ENCODE measurements at regions not wholly inside any gene's neighbourhood (a gene's known extent, or its start where the extent isn't known, plus 50 kb on each side); places are given as distances from the start of the nearest gene placed in this dataset.
"Not testable (repeated sequence)": the region's sequence is repeated elsewhere in the genome, so short reads cannot be mapped to it uniquely, and the experiment has no call there.

- H3K4me2 ChIP-seq: no peak overlapping the region
These were observed 179.7 kb upstream of the FBXL17 start for GRCh38 chr5:108561416-108562204.

GRCh38 chr5:108560581-108560980 lies 178.7 kb upstream of the FBXL17 start:
- peak; percentile 20 for DNase-seq (ENCODE audit: low spot score)
- Histone ChIP-seq H4K20me1 (ENCODE audit: insufficient read depth, poor library complexity, severe bottlenecking) (no peaks in the 10 kb centered on the region), H3K4me3 (no peak overlapping the region), H3K27ac (peak overlapping the region; percentile 87), H3K79me2 (no peaks in the 10 kb centered on the region), H3K9me2 (replicated peaks; ENCODE audit: insufficient read depth) (no peaks in the 10 kb centered on the region), H3K4me1 (ENCODE audit: insufficient read depth) (peaks cover 3% of the 10 kb centered on the region), H3K4me2 (no peak overlapping the region), H3K27me3 (no peaks in the 10 kb centered on the region), H3K36me3 (replicated peaks; ENCODE audit: insufficient read depth, low read depth) (no peaks in the 10 kb centered on the region), H3K9me3 (ENCODE audit: low read depth) (no peaks in the 10 kb centered on the region), H2AFZ (no peak overlapping the region)
- TF ChIP-seq CTCF (IDR thresholded peaks at IDR 0.05; ENCODE audit: poor library complexity) (no peak), EZH2 (IDR thresholded peaks at IDR 0.05; ENCODE audit: borderline replicate concordance) (no peak), EZH2phosphoT487 (IDR thresholded peaks at IDR 0.05; ENCODE audit: low read depth, severe bottlenecking, unreplicated experiment) (no peak)
- 50% methylated on average over 1 of the region's 1 CpG for whole genome bisulfite sequencing (ENCODE audit: low lambda C conversion rate, missing lambda C conversion rate)

More at GRCh38 chr5:108561416-108562204, 179.7 kb upstream of the FBXL17 start:
- peaks cover 3% of the 10 kb centered on the region for H3K4me1 ChIP-seq (ENCODE audit: insufficient read depth)
- no peaks in the 10 kb centered on the region for H3K9me2 ChIP-seq (replicated peaks; ENCODE audit: insufficient read depth)
- no peaks in the 10 kb centered on the region for H3K36me3 ChIP-seq (replicated peaks; ENCODE audit: insufficient read depth, low read depth)
- peak overlapping the region; percentile 87 for H3K27ac ChIP-seq
- WGBS (ENCODE audit: low lambda C conversion rate, missing lambda C conversion rate): 81% methylated on average over 2 of the region's 2 CpGs
- no peak overlapping the region for H2AFZ ChIP-seq
- no peaks in the 10 kb centered on the region for H3K79me2 ChIP-seq
- DNase-seq (ENCODE audit: low spot score): no peak
- H3K27me3 ChIP-seq: no peaks in the 10 kb centered on the region
- no peaks in the 10 kb centered on the region for H4K20me1 ChIP-seq (ENCODE audit: insufficient read depth, poor library complexity, severe bottlenecking)
- H3K4me3 ChIP-seq: no peak overlapping the region
- H3K9me3 ChIP-seq (ENCODE audit: low read depth): no peaks in the 10 kb centered on the region
- no peak for TF ChIP-seq EZH2 (IDR thresholded peaks at IDR 0.05; ENCODE audit: borderline replicate concordance)
- no peak for TF ChIP-seq CTCF (IDR thresholded peaks at IDR 0.05; ENCODE audit: poor library complexity)
- TF ChIP-seq EZH2phosphoT487 (IDR thresholded peaks at IDR 0.05; ENCODE audit: low read depth, severe bottlenecking, unreplicated experiment): no peak

- H3K79me2 ChIP-seq: no peaks in the 10 kb centered on the region
- no peak for DNase-seq (ENCODE audit: low spot score)
- H2AFZ ChIP-seq: no peak overlapping the region
- TF ChIP-seq CTCF (IDR thresholded peaks at IDR 0.05; ENCODE audit: poor library complexity) (no peak), EZH2phosphoT487 (IDR thresholded peaks at IDR 0.05; ENCODE audit: low read depth, severe bottlenecking, unreplicated experiment) (no peak), EZH2 (IDR thresholded peaks at IDR 0.05; ENCODE audit: borderline replicate concordance) (no peak)
- H3K27me3 ChIP-seq: no peaks in the 10 kb centered on the region
- peak overlapping the region; percentile 25 for H3K27ac ChIP-seq
- H3K9me3 ChIP-seq (ENCODE audit: low read depth): no peaks in the 10 kb centered on the region
- H3K9me2 ChIP-seq (replicated peaks; ENCODE audit: insufficient read depth): no peaks in the 10 kb centered on the region
- no peak overlapping the region for H3K4me2 ChIP-seq
- no peaks in the 10 kb centered on the region for H4K20me1 ChIP-seq (ENCODE audit: insufficient read depth, poor library complexity, severe bottlenecking)
- peaks cover 3% of the 10 kb centered on the region for H3K4me1 ChIP-seq (ENCODE audit: insufficient read depth)
- WGBS (ENCODE audit: low lambda C conversion rate, missing lambda C conversion rate): 89% methylated on average over 1 of the region's 2 CpGs
- H3K36me3 ChIP-seq (replicated peaks; ENCODE audit: insufficient read depth, low read depth): no peaks in the 10 kb centered on the region
- H3K4me3 ChIP-seq: no peak overlapping the region
These were observed 178.3 kb upstream of the FBXL17 start for GRCh38 chr5:108560166-108560565.

GRCh38 chr5:108558840-108559239 lies 176.9 kb upstream of the FBXL17 start:
- not testable (repeated sequence) for H3K4me2 ChIP-seq; H3K79me2 ChIP-seq; DNase-seq (ENCODE audit: low spot score); H3K4me3 ChIP-seq; H3K27me3 ChIP-seq; H3K4me1 ChIP-seq (ENCODE audit: insufficient read depth); H3K36me3 ChIP-seq (replicated peaks; ENCODE audit: insufficient read depth, low read depth); H3K9me3 ChIP-seq (ENCODE audit: low read depth); H4K20me1 ChIP-seq (ENCODE audit: insufficient read depth, poor library complexity, severe bottlenecking); H3K27ac ChIP-seq; H2AFZ ChIP-seq; H3K9me2 ChIP-seq (replicated peaks; ENCODE audit: insufficient read depth)
- no CpG with 5 or more reads among the region's 24 CpGs for WGBS (ENCODE audit: low lambda C conversion rate, missing lambda C conversion rate)

GRCh38 chr5:108558142-108558541 lies 176.2 kb upstream of the FBXL17 start:
- WGBS (ENCODE audit: low lambda C conversion rate, missing lambda C conversion rate): 94% methylated on average over 2 of the region's 5 CpGs
- not testable (repeated sequence) for H3K4me3 ChIP-seq

More at GRCh38 chr5:108558142-108558541, 176.2 kb upstream of the FBXL17 start:
- not testable (repeated sequence) for H3K79me2 ChIP-seq; H3K9me2 ChIP-seq (replicated peaks; ENCODE audit: insufficient read depth); H4K20me1 ChIP-seq (ENCODE audit: insufficient read depth, poor library complexity, severe bottlenecking); H3K27me3 ChIP-seq; H3K36me3 ChIP-seq (replicated peaks; ENCODE audit: insufficient read depth, low read depth); H2AFZ ChIP-seq; H3K4me2 ChIP-seq; H3K9me3 ChIP-seq (ENCODE audit: low read depth); DNase-seq (ENCODE audit: low spot score); H3K27ac ChIP-seq; H3K4me1 ChIP-seq (ENCODE audit: insufficient read depth)
